ENCODE measurements at regions not wholly inside any gene's neighbourhood (a gene's known extent, or its start where the extent isn't known, plus 50 kb on each side); places are given as distances from the start of the nearest gene placed in this dataset.

- no peak for DNase-seq (ENCODE audit: low read depth)
- TF ChIP-seq CTCF (conservative IDR thresholded peaks at IDR 0.05; ENCODE audit: control insufficient read depth, insufficient read depth, low read depth, low read length), result no peak
- no peak overlapping the region for H3K4me3 ChIP-seq (ENCODE audit: control insufficient read depth, low read depth, low read length)
These were observed 72.8 kb downstream of the PITPNM2 start for GRCh38 chr12:123078120-123078465.

GRCh38 chr12:123077298-123078119, 73.4 kb downstream of the PITPNM2 start:
- H3K4me3 ChIP-seq (ENCODE audit: control insufficient read depth, low read depth, low read length), result no peak overlapping the region
- no peak for DNase-seq (ENCODE audit: low read depth)
- no peak for TF ChIP-seq CTCF (conservative IDR thresholded peaks at IDR 0.05; ENCODE audit: control insufficient read depth, insufficient read depth, low read depth, low read length)

- TF ChIP-seq CTCF (conservative IDR thresholded peaks at IDR 0.05; ENCODE audit: control insufficient read depth, insufficient read depth, low read depth, low read length), result no peak
- H3K4me3 ChIP-seq (ENCODE audit: control insufficient read depth, low read depth, low read length), result no peak overlapping the region
- no peak for DNase-seq (ENCODE audit: low read depth)
These were observed 74.1 kb downstream of the PITPNM2 start for GRCh38 chr12:123076604-123077297.

- H3K4me3 ChIP-seq (ENCODE audit: control insufficient read depth, low read depth, low read length), result no peak overlapping the region
- DNase-seq (ENCODE audit: low read depth), result no peak
- TF ChIP-seq CTCF (conservative IDR thresholded peaks at IDR 0.05; ENCODE audit: control insufficient read depth, insufficient read depth, low read depth, low read length), result no peak
These were observed 75.2 kb downstream of the PITPNM2 start for GRCh38 chr12:123075646-123076171.

GRCh38 chr12:123075087-123075645, 75.7 kb downstream of the PITPNM2 start:
- no peak for DNase-seq (ENCODE audit: low read depth)
- no peak for TF ChIP-seq CTCF (conservative IDR thresholded peaks at IDR 0.05; ENCODE audit: control insufficient read depth, insufficient read depth, low read depth, low read length)
- no peak overlapping the region for H3K4me3 ChIP-seq (ENCODE audit: control insufficient read depth, low read depth, low read length)

- no peak overlapping the region for H3K4me3 ChIP-seq (ENCODE audit: control insufficient read depth, low read depth, low read length)
- no peak for TF ChIP-seq CTCF (conservative IDR thresholded peaks at IDR 0.05; ENCODE audit: control insufficient read depth, insufficient read depth, low read depth, low read length)
- no peak for DNase-seq (ENCODE audit: low read depth)
These were observed 76.7 kb downstream of the PITPNM2 start for GRCh38 chr12:123073962-123074801.
